Embryonic facial prominence (tissue), 1 donor: ENCODE measurements at regions not wholly inside any gene's neighbourhood (a gene's known extent, or its start where the extent isn't known, plus 50 kb on each side); places are given as distances from the start of the nearest gene placed in this dataset.
"Not testable (repeated sequence)": the region's sequence is repeated elsewhere in the genome, so short reads cannot be mapped to it uniquely, and the experiment has no call there.

Experiments
- DNase-seq: peaks from one replicate; pipeline ENCODE4 v3.0.0-alpha.2; 2016; ENCODE audit errors: extremely low spot score

DNA sequence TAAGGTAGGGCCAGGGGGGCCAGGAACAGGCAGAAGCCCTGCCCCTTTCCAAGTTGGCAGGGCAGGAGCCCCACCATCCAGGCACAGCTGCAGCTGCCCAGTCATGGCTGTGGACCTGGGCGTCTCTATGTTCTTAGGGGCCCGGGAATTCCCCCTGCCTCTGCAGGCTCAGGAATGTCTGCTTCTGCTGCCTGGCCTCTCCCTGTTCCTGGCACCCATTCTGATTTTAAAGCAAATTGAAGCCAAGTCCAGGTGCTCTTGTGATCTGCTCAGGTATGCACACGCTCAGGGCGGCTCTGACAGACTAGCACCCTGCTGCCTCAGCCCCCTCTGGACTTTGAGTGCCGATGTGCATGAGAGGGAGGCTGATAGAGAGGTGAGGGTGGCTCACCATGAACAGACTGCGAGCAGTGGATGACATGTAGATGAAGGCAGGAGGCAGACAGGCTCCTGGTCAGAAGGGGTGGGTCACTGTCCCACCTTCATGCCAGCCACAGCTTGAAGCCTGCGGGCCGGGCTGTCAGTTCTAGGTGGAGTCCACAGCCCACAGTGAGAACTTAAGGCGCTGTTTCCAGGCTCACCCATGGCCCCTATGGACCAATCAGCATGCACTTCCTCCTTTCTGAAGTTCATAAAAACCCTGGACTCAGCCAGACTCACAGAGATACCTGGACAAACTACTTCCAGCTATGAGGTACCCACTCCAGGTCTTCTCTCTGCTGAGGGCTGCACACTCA is 747.8 kb upstream of the GBE1 start:
- DNase-seq: no peak

DNA sequence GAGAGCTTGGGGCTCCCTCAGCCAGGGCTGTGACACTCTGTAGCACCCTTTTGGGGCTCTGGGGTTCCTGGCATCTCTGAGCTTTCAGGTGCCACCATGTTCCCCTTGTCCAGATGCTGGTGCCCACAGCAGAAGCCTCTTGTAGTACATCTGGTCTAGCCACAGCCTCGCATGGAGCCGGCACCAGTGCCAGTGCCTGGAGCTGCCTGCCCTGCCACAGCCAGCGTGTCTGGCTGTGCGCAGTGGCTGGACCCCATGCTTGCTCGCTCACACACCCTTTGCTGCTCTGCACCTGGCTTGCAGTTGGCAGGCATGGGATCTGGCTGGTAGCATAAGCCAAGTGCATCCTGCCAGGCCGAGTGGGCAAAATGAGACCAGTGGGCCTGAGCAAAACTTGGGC is 744.8 kb upstream of the GBE1 start:
- no peak for DNase-seq

DNA sequence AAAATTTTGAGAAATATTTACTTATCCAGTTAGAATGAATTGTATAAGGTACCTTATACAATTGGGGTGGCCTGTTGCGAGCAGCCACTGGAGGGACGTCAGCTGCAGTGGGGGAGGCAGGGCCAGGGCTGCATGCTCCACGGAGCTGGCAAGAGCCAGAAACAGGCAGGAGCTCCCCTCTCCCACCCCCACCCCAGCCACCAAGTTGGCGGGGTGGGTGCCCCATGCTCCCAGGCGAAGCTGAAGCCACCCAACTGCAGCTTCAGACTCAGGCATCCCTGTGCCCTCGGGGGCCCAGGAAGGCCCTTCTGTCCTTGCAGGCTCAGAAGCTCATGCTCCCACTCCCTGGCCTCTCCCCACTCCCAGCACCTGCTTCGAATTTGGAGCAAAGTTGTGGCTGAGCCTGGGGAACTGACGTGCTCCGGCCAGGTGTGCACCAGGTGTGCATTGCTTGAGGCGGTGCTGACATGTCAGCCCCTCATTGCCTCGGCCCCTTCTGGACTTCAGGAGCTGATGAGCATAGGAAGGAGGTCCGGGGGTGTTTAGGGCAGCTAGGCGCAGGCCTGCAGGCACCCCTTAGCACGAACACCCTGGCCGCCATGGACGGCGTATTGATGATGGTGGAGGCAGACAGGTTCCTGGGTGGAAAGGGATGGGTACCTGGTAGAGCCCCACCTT is 743.8 kb upstream of the GBE1 start:
- DNase-seq: no peak

DNA sequence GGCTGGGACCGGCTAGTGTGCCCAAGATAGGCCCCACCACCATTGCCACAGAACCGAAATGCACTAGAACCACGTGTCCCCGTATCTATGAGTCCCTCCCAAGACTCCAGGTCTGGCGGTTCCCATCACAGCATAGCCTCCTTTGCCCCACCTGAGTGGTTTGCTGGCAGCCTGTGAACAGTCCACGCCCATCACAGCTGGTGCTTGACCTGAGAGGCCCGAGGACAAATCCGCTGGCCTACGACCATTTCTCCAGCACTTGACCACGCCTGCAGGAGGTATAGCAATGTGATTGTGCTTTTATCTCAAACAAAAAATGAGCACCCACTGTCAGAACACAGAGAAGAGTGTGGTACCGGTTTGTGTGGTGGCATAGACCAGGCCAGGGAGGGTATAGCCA is 736.7 kb upstream of the GBE1 start:
- DNase-seq: no peak

DNA sequence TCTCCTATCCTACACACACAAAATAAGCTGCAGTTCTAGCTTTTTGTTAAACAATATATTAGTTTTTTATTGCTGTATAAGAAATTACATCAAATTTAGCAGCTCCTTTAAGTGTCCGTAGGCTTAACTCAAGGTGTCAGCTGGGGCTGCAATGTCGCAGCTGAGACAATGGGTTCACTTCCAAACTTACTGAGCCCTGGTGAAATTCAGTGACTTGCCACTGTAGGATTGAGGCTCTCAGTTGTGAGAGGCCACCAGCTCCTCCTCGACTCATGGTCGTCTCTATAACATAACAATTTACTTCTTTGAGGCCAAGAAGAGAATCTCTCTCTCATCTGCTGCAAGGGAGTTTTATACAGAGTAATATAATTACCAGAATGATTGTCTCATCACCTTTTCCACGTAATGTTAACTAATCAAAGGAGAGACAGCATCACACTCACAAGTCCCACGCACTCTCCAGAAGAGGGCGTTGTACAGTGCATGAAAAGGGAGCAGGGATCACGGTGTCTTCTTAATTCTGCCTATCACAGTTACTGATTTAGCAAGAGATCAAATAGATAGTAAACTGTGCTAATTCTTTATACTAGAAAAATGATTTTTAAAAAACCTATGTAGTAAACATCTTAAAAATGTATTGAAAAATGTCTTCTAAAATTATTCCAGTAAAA is 735.6 kb upstream of the GBE1 start:
- DNase-seq: no peak

DNA sequence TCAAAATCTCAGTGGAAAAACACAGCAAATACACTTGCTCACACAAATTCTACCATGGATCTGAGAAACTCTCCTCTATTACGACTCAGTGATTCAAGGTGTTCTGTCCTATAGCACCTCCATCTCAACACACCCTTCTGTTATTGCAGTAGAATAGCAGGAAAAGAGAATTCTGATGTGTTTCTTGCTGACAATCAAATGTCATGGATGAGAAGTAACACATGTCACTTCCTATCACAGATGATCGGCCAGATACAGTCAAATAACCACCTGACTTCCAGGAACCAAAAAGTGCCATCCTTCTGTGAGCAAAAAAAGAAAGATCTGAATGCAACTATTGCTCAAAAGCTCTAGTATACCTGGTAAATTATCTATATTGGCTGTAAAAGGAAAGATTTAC is 734.2 kb upstream of the GBE1 start:
- no peak for DNase-seq

DNA sequence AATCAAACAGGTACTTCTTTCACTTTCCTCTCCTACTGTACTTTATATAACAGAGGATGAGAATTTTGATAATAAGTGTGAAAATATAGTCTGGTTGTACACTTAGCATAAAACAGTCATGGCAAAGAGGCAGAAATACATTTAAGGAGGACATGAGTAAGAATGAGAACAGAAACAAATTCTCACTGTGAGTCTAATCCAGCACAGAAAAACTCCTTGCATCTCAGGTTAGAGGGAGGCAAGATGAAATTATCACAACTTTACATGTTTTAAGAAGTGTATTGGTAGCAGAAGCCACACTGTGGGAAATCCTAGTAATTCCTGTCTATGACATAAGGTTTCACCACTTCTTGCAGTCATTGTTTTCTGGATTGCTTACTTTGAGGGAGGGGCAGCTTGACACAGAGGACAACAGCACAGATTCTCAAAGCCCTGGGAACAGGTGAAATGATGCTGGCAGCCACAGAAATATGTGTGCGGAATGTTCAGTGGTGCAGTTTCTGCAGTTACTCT is 733.6 kb upstream of the GBE1 start:
- no peak for DNase-seq

DNA sequence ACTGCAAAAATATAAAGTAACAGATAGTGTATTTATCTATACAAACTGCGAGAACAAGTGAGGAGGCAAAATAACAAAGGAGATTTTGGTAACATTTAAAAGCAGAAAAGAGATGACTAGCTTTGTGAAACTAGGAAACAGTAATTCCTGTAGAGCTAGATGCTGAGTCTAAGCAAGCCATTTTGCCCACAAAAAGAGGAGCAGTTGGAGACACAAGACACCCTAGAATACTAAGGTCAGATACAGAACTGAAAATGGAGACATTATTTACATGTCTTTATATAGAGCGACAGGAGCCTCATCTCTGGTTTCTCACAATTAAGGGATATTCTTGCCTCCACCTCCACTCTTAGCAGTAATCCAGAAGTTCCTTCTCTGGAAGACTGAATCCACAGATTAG is 732.4 kb upstream of the GBE1 start:
- DNase-seq: no peak

DNA sequence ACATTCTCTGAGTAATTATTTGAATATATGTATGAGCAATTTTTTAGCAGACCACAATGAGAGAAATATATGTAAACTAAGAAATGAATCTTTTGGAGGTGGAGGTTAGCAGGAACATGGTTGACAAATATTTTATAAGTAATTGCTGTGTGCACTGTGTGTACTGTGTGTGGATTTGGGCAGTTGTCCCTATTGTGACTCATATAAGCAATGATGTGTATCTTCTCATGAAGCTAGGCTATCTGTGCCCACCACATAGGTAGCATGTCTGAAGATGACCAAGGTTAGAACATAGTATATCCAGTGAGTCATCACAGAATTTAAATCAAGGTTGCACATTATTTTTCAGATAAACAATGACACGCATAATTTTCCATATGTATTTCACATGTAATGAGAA is 713.9 kb upstream of the GBE1 start:
- DNase-seq: no peak

DNA sequence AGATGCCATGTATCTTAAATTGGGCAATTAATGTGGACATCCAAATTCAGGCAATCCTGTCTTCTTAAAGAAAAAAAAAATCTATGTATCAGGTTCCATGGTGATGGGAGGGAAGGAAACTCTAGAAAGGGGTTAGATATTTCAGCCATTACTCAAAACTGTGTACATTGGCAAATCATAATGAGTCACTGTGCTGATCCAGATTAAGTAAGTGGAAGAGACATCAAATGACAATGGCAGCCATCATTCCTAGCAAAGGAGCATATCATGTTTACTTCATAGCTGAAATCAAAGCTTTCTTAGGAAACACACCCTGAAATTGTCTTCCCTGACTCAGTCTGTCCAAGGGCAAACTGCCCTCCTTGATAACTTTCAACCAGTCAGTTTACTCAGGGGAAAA is 713.3 kb upstream of the GBE1 start:
- no peak for DNase-seq

DNA sequence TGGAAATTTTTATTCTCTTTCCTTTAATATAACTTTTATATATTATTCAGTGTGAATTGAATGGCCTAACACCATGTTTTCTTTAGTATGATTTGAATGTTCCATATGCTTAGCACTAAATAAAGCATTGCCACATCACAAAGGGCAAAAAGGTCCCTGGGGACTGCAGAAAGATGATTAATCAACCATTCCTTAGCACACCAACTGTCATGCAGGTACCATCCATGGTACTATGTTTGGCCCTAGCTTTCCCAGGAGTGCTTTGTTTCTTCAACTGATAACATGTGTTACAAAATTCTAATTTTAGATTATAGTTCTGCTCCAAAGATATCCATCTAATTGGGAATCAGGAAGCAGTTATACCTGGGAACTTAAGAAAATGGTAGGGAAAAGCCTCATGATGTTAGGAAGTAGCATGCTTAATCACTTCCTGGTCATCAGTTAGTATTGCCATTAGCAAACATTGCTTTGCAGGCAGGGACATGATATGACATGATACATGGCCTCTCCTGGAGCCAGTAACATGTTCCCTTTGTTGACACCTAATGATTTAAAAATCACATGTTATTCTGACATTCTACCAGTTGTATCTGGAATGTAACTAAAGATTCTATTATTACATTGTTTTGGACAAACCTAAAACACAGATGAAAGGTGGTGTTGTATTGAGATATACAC is 712.6 kb upstream of the GBE1 start:
- DNase-seq: no peak

DNA sequence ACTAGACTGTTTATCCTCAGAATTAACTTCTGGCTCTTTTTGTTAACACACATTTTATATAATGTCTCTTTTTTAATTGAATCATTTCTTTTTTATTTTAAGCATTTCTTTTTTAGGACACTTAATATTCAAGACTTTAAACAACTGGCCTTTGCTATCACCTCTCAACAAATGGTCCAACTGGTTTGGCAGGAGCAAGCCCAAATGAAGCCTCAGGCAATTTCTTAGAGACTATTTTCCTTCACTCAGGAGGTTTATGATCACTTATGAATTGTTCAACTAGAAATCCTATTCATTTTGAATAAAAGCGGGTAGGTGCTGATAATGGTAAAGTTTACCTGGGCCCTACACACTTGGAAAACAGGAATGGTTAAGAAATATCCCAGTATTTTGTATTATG is 705.6 kb upstream of the GBE1 start:
- DNase-seq: no peak

DNA sequence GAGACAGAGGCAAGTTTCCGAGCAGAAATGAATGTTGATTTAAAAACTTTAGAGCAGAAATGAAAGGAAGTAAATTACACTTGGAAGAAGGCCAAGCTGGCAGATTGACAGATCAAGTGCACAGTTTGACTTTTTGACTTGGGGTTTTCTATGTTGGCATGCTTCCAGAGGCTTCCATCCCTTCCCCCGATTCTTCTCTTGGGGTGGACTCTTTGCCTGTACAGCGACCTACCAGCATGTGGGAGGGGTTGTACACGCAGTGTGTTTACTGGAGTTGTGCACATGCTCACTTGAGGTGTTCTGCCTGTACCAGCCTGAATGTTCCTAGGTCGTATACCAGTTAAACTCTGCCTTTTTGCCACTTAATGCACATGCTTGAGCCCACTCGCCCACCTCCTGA is 701.5 kb upstream of the GBE1 start:
- DNase-seq: no peak

DNA sequence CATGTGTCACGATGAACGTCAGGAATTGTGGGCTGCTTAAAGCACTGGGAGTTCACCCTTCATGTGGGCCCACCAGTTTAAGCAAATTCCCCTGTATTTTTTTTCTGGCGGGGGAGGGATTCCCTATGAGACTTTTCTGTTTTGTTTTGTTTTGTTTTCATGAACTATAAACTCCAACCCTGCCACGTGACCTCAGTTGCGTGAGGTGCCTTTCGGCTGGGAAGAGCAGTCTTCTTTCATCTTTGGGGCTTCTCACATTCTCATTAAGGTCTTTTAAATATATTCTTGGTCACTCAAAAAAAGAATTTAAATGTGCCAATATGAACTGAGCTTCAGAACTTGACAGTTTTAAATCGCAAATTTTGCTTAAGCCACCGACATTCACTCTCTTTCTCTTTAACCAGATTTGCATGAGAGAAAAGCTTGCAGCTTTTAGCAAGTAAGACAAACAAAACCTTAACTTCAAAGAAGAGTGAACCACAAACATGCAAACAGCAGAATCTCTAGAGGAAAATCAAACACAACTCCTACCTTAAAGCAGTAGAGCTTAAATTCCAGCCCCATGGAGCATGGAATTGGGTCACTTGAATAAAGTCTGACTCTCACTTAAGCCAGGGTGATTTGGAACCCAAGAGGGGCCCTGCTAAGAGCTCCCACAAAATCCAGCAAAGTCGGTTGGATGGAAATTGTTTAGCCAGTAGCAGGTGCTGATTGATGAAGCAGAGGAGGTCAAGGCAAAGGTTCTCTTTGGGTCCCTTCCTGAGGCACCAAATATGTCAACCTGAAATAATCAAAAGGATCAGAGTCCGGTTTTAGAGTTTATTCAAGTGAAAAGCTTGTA is 699.8 kb upstream of the GBE1 start:
- DNase-seq: no peak

DNA sequence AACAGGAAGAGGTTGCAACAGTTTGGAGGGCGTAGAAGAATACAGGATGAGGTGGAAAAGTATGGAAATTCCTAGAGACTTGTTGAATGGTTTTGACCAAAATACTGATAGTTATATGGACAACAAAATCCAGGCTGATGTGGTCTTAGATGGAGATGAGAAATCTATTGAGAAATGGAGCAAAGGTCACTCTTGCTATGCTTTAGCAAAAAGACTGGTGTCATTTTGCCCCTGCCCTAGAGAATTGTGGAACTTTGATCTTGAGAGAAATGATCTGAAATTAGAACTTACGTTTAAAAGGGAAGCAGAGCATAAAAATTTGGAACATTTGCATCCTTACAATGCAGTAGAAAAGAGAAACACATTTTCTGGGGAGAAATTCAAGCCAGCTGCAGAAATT is 686.9 kb upstream of the GBE1 start:
- no peak for DNase-seq

DNA sequence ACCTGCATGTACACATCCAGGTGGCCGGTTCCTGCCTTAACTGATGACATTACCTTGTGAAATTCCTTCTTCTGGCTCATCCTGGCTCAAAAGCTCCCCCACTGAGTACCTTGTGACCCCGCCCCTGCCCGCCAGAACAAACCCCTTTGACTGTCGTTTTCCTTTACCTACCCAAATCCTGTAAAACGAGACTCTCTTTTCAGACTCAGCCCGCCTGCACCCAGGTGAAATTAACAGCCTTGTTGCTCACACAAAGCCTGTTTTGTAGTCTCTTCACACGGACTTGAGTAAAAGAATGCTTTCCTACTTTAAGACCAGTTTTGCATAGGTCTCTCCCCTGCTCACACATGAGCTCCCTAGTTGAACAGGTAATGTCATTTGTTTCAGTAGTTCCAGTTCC is 667.4 kb upstream of the GBE1 start:
- DNase-seq: not testable (repeated sequence)

DNA sequence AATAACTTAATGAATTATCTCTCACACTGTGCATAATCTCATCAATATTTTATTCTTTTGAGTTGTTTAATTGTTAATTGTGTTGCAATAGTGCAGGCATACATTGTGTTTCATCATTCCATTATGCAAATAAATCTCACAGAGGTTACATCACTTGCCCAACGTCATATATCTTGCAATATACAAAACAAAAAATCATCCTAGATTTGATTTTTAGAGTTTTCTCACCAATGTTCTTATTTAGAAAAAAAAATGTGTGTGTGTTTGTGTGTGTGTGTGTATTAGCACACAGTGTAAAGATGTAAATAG is 662.5 kb upstream of the GBE1 start:
- no peak for DNase-seq

DNA sequence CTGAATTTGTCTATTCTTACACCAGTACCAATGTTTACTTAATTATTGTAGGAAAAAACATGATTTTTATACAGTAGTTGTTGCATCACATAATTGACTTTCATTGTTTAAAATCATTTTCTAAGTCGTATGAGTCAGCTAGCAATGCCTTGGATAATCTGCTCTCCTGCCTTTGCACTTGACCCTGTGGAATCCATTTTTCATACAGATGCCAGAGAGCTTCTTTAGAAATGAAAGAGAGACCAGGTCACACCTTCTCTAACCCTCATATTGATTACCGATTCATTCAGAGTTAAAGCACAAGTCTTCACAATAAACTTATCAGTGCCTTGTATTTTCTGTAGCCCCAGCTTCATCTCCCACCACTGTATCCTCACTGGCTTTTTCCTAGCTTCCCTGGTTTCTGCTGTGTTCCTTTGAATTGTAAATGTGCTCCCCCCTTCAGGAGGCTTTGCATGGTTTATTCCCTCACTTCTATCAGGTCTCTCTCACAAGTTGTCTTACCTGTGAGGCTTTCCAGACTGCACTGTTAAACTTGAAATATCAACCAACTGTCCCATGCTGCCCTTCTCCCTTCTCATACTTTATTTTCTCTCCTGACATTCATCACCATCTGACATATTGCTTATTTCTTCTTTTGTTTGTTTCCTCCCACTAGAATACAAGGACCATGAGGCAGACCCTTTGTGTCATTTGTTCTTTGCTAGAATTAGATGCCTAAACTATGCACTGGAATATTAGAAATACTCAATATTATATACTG is 662.0 kb upstream of the GBE1 start:
- DNase-seq: no peak

DNA sequence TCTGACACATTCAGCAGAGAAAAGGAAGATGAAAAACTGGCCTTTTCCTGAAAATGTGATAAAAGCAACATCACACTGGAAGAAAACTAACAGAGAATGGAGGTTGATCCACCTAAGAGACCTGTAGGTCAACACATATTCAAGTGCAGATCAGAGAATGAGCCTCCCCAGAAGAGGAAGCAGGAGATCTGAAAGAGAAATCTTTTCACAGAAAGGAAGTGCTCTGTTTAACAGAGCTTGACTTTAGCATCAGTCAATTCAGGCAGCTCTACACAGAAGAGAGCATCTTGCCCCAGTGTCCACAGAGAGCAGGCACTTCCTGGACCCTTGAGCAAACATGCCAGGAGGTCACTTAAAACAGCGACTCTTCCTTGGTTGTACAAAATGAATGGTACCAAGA is 655.4 kb upstream of the GBE1 start:
- no peak for DNase-seq

DNA sequence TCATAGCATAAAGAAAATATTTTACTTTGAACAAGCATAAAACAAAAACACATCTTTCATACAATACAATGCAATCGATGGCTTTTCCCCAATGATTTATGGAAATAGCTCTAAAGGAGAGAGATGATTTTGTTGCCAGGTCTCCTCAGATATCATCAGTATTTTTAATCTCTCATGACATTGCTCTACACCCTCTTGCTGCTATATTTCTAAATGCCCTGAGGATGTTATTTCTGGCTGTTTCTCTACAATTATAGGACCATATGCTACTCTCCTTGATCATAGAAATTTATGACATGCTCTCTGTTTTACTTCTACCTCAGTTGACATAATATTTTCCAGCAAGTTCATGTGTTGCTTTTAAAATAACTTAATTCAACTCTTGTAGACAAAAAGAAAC is 654.9 kb upstream of the GBE1 start:
- DNase-seq: no peak

DNA sequence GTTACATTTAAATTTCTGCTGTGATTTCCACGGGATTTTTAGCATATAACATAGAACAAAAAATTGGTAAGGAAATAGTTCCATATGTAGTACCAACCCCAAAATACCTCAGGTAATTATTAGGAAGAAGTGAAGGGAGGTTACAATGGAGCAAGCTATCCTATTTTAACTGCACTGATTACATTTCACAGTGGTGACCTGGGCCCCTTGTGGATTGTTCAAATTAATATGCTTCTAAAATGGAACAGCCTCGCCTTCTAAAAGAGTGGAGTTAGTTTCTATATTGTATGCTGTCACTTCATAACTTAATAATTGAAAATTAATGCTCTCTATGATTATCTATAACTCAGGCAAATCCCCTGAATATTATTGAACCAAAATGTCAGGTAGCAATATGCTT is 651.7 kb upstream of the GBE1 start:
- DNase-seq: no peak
